ENCODE measurements at regions not wholly inside any gene's neighbourhood (a gene's known extent, or its start where the extent isn't known, plus 50 kb on each side); places are given as distances from the start of the nearest gene placed in this dataset.

GRCh38 chr17:14775731-14776492 is 475.0 kb downstream of the HS3ST3B1 start:
- H3K27me3 ChIP-seq, result no peaks in the 10 kb centered on the region
- intact Hi-C loops (cut with DNase I; ENCODE audit: low total_unique reads), result no loop called here
- H3K9me3 ChIP-seq, result no peaks in the 10 kb centered on the region
- no peak overlapping the region for H3K4me3 ChIP-seq
- no peak for DNase-seq (ENCODE audit: low spot score in 2 of 2)
- TF ChIP-seq, protein P1, sequence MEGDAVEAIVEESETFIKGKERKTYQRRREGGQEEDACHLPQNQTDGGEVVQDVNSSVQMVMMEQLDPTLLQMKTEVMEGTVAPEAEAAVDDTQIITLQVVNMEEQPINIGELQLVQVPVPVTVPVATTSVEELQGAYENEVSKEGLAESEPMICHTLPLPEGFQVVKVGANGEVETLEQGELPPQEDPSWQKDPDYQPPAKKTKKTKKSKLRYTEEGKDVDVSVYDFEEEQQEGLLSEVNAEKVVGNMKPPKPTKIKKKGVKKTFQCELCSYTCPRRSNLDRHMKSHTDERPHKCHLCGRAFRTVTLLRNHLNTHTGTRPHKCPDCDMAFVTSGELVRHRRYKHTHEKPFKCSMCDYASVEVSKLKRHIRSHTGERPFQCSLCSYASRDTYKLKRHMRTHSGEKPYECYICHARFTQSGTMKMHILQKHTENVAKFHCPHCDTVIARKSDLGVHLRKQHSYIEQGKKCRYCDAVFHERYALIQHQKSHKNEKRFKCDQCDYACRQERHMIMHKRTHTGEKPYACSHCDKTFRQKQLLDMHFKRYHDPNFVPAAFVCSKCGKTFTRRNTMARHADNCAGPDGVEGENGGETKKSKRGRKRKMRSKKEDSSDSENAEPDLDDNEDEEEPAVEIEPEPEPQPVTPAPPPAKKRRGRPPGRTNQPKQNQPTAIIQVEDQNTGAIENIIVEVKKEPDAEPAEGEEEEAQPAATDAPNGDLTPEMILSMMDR (IDR thresholded peaks at IDR 0.05), result no peak
- TF ChIP-seq POLR2A (IDR thresholded peaks at IDR 0.05), result no peak
- TF ChIP-seq POLR2AphosphoS5 (IDR thresholded peaks at IDR 0.05), result no peak
- H3K36me3 ChIP-seq, result no peaks in the 10 kb centered on the region
- H3K27ac ChIP-seq, result no peak overlapping the region
- H3K4me1 ChIP-seq, result no peaks in the 10 kb centered on the region

DNA sequence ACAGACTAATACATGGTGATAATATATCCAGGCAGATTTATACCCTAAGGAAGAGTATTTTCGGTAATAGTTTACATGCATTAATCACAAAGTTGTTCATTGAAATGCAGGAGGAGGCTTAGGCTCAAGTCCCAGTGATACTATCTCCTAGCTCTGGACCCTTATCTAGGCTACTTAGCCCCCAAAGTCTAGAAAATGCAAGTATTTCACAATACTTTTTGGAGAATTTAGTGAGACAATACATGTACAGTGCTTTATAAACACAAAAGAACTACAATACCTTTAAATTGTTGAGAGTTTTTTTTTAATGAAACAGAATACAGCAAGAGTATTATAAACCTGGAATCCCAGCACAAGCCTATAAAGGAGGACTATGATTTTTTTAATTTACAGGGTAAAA is 473.9 kb downstream of the HS3ST3B1 start:
- Histone ChIP-seq H3K9me3 (no peaks in the 10 kb centered on the region), H3K4me1 (no peaks in the 10 kb centered on the region), H3K27me3 (no peaks in the 10 kb centered on the region), H3K27ac (no peak overlapping the region), H3K36me3 (no peaks in the 10 kb centered on the region), H3K4me3 (no peak overlapping the region)
- TF ChIP-seq POLR2AphosphoS5 (IDR thresholded peaks at IDR 0.05) (no peak), POLR2A (IDR thresholded peaks at IDR 0.05) (no peak)
- TF ChIP-seq, protein P1 (IDR thresholded peaks at IDR 0.05), result no peak
- intact Hi-C loops (cut with DNase I; ENCODE audit: low total_unique reads), result no loop called here
- no peak for DNase-seq (ENCODE audit: low spot score in 2 of 2)

- no peak overlapping the region for H3K4me3 ChIP-seq
- H3K27me3 ChIP-seq, result no peaks in the 10 kb centered on the region
- no peak for TF ChIP-seq POLR2AphosphoS5 (IDR thresholded peaks at IDR 0.05)
- TF ChIP-seq POLR2A (IDR thresholded peaks at IDR 0.05), result no peak
- TF ChIP-seq, protein P1 (IDR thresholded peaks at IDR 0.05), result no peak
- DNase-seq (ENCODE audit: low spot score in 2 of 2), result no peak
- no peak overlapping the region for H3K27ac ChIP-seq
- H3K9me3 ChIP-seq, result no peaks in the 10 kb centered on the region
- no peaks in the 10 kb centered on the region for H3K36me3 ChIP-seq
- intact Hi-C loops (cut with DNase I; ENCODE audit: low total_unique reads), result no loop called here
- no peaks in the 10 kb centered on the region for H3K4me1 ChIP-seq
Observed at GRCh38 chr17:14772776-14773175, 471.9 kb downstream of the HS3ST3B1 start.

GRCh38 chr17:14771543-14771942 is 470.7 kb downstream of the HS3ST3B1 start:
- DNase-seq (ENCODE audit: low spot score in 2 of 2), result no peak
- no peaks in the 10 kb centered on the region for H3K36me3 ChIP-seq
- TF ChIP-seq POLR2AphosphoS5 (IDR thresholded peaks at IDR 0.05) (no peak), POLR2A (IDR thresholded peaks at IDR 0.05) (no peak)
- TF ChIP-seq, protein P1 (IDR thresholded peaks at IDR 0.05), result no peak
- H3K4me3 ChIP-seq, result no peak overlapping the region
- intact Hi-C loops (cut with DNase I; ENCODE audit: low total_unique reads), result no loop called here
- H3K27me3 ChIP-seq, result no peaks in the 10 kb centered on the region
- H3K9me3 ChIP-seq, result no peaks in the 10 kb centered on the region
- no peak overlapping the region for H3K27ac ChIP-seq
- no peaks in the 10 kb centered on the region for H3K4me1 ChIP-seq

- no peak overlapping the region for H3K27ac ChIP-seq
- no peaks in the 10 kb centered on the region for H3K27me3 ChIP-seq
- no peaks in the 10 kb centered on the region for H3K36me3 ChIP-seq
- TF ChIP-seq, protein P1 (IDR thresholded peaks at IDR 0.05), result no peak
- no peak for TF ChIP-seq POLR2A (IDR thresholded peaks at IDR 0.05)
- TF ChIP-seq POLR2AphosphoS5 (IDR thresholded peaks at IDR 0.05), result no peak
- DNase-seq (ENCODE audit: low spot score in 2 of 2), result no peak
- intact Hi-C loops (cut with DNase I; ENCODE audit: low total_unique reads), result no loop called here
- H3K4me1 ChIP-seq, result no peaks in the 10 kb centered on the region
- no peak overlapping the region for H3K4me3 ChIP-seq
- no peaks in the 10 kb centered on the region for H3K9me3 ChIP-seq
Observed at GRCh38 chr17:14768923-14769322, 468.0 kb downstream of the HS3ST3B1 start.

All from breast epithelium (tissue), 4 donors.